SK-N-SH treated with all-trans-retinoic acid at 6 μM for 48 hours (cell line): ENCODE measurements at regions not wholly inside any gene's neighbourhood (a gene's known extent, or its start where the extent isn't known, plus 50 kb on each side); places are given as distances from the start of the nearest gene placed in this dataset.

ENCODE experiments used
- ATAC-seq: fragments of 200-7000 bp; cut with Tn5 transposase; 3 replicates; pipeline ENCODE4 v1.9.1; 2020; ENCODE audit warnings: mild to moderate bottlenecking, moderate library complexity
- BACH2 ChIP-seq: fragments of 250-450 bp; sonication (Bioruptor Pico); IDR thresholded peaks from 2 replicates; pipeline ENCODE4 v1.9.0; 2021; ENCODE audit warnings: mild to moderate bottlenecking, borderline replicate concordance
- CREB5 ChIP-seq: fragments of 250-450 bp; sonication (Bioruptor Pico); IDR thresholded peaks from 2 replicates; pipeline ENCODE4 v1.5.1; 2020; ENCODE audit warnings: low read depth, mild to moderate bottlenecking, moderate library complexity
- CSDC2 ChIP-seq: fragments of 250-450 bp; sonication (Bioruptor Pico); IDR thresholded peaks from 2 replicates; pipeline ENCODE4 v1.5.0; 2020; ENCODE audit warnings: mild to moderate bottlenecking, moderate library complexity
- CSRNP3 ChIP-seq: fragments of 250-450 bp; sonication (Bioruptor Pico); IDR thresholded peaks from 2 replicates; pipeline ENCODE4 v1.5.1; 2021; ENCODE audit warnings: mild to moderate bottlenecking, moderate library complexity
- ESRRG ChIP-seq: fragments of 250-450 bp; sonication (Bioruptor Pico); IDR thresholded peaks from 2 replicates; pipeline ENCODE4 v1.6.1; 2021; ENCODE audit warnings: mild to moderate bottlenecking
- ISL1 ChIP-seq: fragments of 250-450 bp; sonication (Bioruptor Pico); IDR thresholded peaks from 2 replicates; pipeline ENCODE4 v2.1.2; 2022; ENCODE audit warnings: mild to moderate bottlenecking, moderate library complexity
- OSR1 ChIP-seq: fragments of 250-450 bp; sonication (Bioruptor Pico); IDR thresholded peaks from 2 replicates; pipeline ENCODE4 v1.8.0; 2022; ENCODE audit warnings: moderate library complexity, mild to moderate bottlenecking, inconsistent platforms
- PATZ1 ChIP-seq: fragments of 250-450 bp; sonication (Bioruptor Pico); IDR thresholded peaks from 2 replicates; pipeline ENCODE4 v1.8.0; 2020; ENCODE audit warnings: mild to moderate bottlenecking, moderate library complexity, borderline replicate concordance
- POU6F1 ChIP-seq: fragments of 250-450 bp; sonication (Bioruptor Pico); IDR thresholded peaks from 2 replicates; pipeline ENCODE4 v1.8.0; 2021; ENCODE audit warnings: low read depth, mild to moderate bottlenecking, moderate library complexity, borderline replicate concordance
- PPARA ChIP-seq: fragments of 250-450 bp; sonication (Bioruptor Pico); IDR thresholded peaks from 2 replicates; pipeline ENCODE4 v1.5.0; 2020; ENCODE audit warnings: mild to moderate bottlenecking, borderline replicate concordance
- SNAI2 ChIP-seq: fragments of 250-450 bp; sonication (Bioruptor Pico); IDR thresholded peaks from 2 replicates; pipeline ENCODE4 v1.5.0; 2020; ENCODE audit warnings: mild to moderate bottlenecking, moderate library complexity
- TCF4 ChIP-seq: fragments of 250-450 bp; sonication (Bioruptor Pico); IDR thresholded peaks from 2 replicates; pipeline ENCODE4 v1.8.0; 2021; ENCODE audit warnings: mild to moderate bottlenecking, moderate library complexity, borderline replicate concordance
- TOX ChIP-seq: fragments of 250-450 bp; sonication (Bioruptor Pico); IDR thresholded peaks from 2 replicates; pipeline ENCODE4 v1.8.0; 2021; ENCODE audit warnings: mild to moderate bottlenecking, moderate library complexity, borderline replicate concordance
- ZC3H10 ChIP-seq: fragments of 250-450 bp; sonication (Bioruptor Pico); IDR thresholded peaks from 2 replicates; pipeline ENCODE4 v1.5.1; 2021; ENCODE audit warnings: mild to moderate bottlenecking, moderate library complexity
- ZFP3 ChIP-seq: fragments of 250-450 bp; sonication (Bioruptor Pico); IDR thresholded peaks from 2 replicates; pipeline ENCODE4 v1.5.0; 2020; ENCODE audit warnings: mild to moderate bottlenecking, moderate library complexity
- ZFP30 ChIP-seq: fragments of 450-650 bp; formaldehyde crosslinking; IDR thresholded peaks from 2 replicates; pipeline ENCODE4 v1.5.0; 2022; ENCODE audit warnings: mild to moderate bottlenecking, moderate library complexity
- ZNF565 ChIP-seq: fragments of 450-650 bp; formaldehyde crosslinking; conservative IDR thresholded peaks from 2 replicates; pipeline ENCODE4 v1.5.0; 2020; ENCODE audit warnings: low read depth, mild to moderate bottlenecking, moderate library complexity
- ZNF70 ChIP-seq: fragments of 450-650 bp; formaldehyde crosslinking; IDR thresholded peaks from 2 replicates; pipeline ENCODE4 v1.5.0; 2020; ENCODE audit warnings: mild to moderate bottlenecking, moderate library complexity
- ZNF8 ChIP-seq: fragments of 450-650 bp; formaldehyde crosslinking; IDR thresholded peaks from 2 replicates; pipeline ENCODE4 v1.5.0; 2020; ENCODE audit warnings: mild to moderate bottlenecking, moderate library complexity

- TF ChIP-seq ISL1 (CRISPR knock-in tag) = no peak
- TF ChIP-seq ZNF565 (CRISPR knock-in tag) = no peak
- no peak for TF ChIP-seq SNAI2 (CRISPR knock-in tag)
- TF ChIP-seq POU6F1 (CRISPR knock-in tag) = no peak
- TF ChIP-seq ESRRG (CRISPR knock-in tag) = no peak
- TF ChIP-seq PATZ1 (CRISPR knock-in tag) = no peak
- no peak for ATAC-seq
These were observed 124.0 kb upstream of the TLE4 start for GRCh38 chr9:79447762-79448161.

GRCh38 chr9:79452265-79452664 is 119.5 kb upstream of the TLE4 start:
- ATAC-seq = no peak
- TF ChIP-seq TOX (CRISPR knock-in tag) = no peak
- TF ChIP-seq ZC3H10 (CRISPR knock-in tag) = no peak
- TF ChIP-seq CSRNP3 (CRISPR knock-in tag) = no peak
- no peak for TF ChIP-seq ESRRG (CRISPR knock-in tag)
- TF ChIP-seq CREB5 (CRISPR knock-in tag) = no peak
- no peak for TF ChIP-seq ZFP30 (CRISPR knock-in tag)
- no peak for TF ChIP-seq ZFP3
- no peak for TF ChIP-seq ISL1 (CRISPR knock-in tag)
- TF ChIP-seq PATZ1 (CRISPR knock-in tag) = no peak
- no peak for TF ChIP-seq PPARA (CRISPR knock-in tag)
- no peak for TF ChIP-seq ZNF8 (CRISPR knock-in tag)
- no peak for TF ChIP-seq ZNF70 (CRISPR knock-in tag)
- TF ChIP-seq POU6F1 (CRISPR knock-in tag) = no peak
- TF ChIP-seq OSR1 (CRISPR knock-in tag) = no peak
- TF ChIP-seq BACH2 (CRISPR knock-in tag) = no peak
- no peak for TF ChIP-seq SNAI2 (CRISPR knock-in tag)
- TF ChIP-seq ZNF565 (CRISPR knock-in tag) = no peak

- TF ChIP-seq PPARA (CRISPR knock-in tag) = no peak
- peak; percentile 79 for TF ChIP-seq TCF4
- ATAC-seq = peak; percentile 34; the same call in 1 of the 3 replicates
These were observed 110.1 kb upstream of the TLE4 start for GRCh38 chr9:79461712-79462111.

- no peak for ATAC-seq
- no peak for TF ChIP-seq SNAI2 (CRISPR knock-in tag)
- TF ChIP-seq ZFP30 (CRISPR knock-in tag) = no peak
- TF ChIP-seq ESRRG (CRISPR knock-in tag) = no peak
- no peak for TF ChIP-seq ZNF70 (CRISPR knock-in tag)
- TF ChIP-seq ISL1 (CRISPR knock-in tag) = no peak
- no peak for TF ChIP-seq PPARA (CRISPR knock-in tag)
- TF ChIP-seq CSDC2 = no peak
- TF ChIP-seq ZC3H10 (CRISPR knock-in tag) = no peak
These were observed 106.6 kb upstream of the TLE4 start for GRCh38 chr9:79465156-79465555.
